Activated T-helper 1 cell treated with anti-CD3 and anti-CD28 coated beads, Interleukin-2, amount 50 U/mL, for 16 hours (primary cell): ENCODE measurements at regions not wholly inside any gene's neighbourhood (a gene's known extent, or its start where the extent isn't known, plus 50 kb on each side); places are given as distances from the start of the nearest gene placed in this dataset.

Source experiments
- DNase-seq, 2 donors: peaks; one replicate each; pipeline ENCODE4 v3.0.0-alpha.2; 2020; ENCODE audit warnings: low read depth in 1 of 2, low spot score in 1 of 2

DNA sequence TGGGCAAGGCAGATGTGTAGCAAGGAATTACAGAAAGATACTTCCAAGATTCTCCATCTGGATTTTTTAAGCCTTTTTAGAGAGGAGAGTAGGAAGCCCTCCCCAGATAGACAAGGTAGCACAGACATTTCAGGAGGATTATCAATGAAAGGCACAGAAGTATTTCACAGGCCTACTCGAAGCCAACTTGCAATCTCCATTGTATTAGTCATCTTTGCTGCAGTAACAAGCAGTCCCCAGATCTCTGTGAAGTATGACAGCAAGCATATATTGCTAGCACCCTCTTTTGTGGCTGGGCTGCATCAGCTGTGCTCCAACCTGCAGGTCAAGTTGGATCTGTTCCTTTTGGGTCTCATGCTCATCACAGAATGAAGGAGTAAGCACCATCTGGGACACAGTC, 101.6 kb downstream of the MAF start:
- no peak for DNase-seq

DNA sequence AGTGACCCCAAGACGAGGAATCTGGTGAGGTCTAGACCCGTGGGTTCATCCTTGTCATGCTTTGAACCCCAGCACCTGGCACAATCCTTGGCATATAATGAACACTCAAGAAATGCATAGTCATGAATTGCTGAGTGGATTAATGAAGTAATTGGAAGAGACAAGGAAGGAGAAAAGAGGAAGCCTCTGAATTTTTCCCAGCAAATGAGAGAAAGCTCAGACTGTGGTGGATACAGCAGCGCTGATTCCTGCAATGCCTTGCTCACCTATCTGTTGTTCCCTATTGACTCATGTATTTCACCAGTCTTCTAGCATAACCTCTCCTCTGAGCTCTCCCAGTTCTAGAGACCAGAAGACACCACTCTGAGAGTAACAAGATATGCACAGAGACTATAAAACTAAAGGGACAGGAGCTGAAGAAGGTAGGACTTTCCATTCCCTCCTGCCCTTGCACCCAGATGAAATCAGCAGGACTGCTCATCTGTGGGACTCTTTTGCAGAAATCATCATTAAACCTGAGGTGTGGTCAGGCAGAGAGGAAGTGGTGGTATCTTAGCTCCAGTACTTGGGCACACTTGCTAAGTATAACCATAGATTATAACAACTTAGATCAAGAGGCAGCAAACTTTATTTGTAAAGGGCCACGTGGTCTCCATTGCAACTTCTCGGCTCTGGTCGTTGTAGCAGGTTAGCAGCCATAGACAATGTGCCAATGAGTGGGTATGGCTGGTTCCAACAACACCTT, 102.8 kb downstream of the MAF start:
- DNase-seq, result no peak

DNA sequence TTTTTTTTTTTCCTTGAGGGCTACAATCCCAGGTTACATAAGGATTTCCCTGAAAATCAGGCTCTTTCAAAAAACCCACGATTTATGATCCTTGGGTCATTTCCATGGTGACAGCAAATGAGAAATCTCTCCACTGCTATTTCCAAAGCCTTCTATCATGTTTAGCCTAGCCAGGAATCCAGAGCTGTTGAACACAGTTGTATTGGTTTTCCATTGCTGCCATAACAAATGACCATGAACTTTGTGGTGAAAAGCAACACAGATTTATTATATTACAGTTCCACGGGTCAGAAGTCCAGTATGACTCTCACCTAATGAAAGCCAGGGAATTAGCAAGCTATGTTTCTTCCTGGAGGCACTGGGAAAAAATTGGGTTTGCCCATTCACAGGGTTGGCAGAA, 106.6 kb downstream of the MAF start:
- DNase-seq, result no peak

DNA sequence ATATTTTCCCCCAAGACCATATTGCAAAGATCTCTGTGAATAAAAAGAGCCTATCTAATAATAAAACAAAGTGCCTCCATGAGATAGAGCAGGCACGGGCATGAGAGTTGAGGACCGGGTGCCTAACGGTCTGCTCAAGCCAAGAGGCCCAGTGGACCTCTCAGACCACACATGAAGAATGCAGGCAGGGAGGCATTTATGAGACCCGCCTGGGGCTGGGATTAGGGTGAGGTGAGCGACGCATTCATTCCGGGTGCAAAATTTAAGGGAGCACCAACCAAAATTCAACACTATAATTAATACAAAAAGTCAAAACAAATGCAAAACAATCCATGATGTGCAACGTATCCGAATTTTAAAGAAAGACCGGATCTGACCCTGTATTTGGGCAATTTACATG, 108.5 kb downstream of the MAF start:
- DNase-seq, result no peak

DNA sequence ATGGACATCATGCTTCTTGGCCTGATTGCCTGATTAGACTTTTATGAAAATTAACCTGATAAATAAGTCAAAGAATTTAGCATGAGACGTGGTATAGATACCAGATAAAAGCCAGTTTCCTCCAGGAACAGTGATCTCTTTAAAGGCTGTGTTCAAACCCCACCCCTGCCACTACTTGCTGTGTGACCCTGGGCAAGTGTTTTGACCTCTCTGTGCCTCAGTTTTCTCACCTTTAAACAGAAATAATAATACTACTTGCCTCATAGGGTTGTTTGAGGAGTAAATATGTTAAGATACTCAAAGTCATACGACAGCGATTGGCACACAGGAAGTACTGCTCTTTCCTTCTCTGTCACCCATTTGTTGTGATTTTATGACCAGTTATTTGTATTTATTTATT, 115.5 kb downstream of the MAF start:
- no peak for DNase-seq

DNA sequence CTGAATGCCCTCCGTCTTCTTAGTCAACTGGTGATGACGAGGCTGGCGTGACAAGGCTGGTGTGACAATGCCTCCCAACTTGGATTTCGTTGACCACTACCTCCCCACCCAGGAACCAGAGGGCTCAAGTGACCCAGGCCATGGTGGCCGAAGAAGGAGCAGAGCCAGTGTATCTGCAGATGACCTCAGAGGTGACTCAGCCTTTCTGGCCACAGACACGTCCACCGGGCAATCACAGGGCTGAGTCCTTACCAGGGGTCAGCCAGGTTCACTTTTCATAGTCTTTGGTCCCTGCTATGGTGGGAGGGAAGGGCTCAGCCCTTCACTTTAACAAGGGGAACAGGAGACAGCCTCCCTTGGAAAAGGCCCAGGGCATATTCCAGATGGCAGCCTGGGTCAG, 116.3 kb downstream of the MAF start:
- DNase-seq, result no peak

DNA sequence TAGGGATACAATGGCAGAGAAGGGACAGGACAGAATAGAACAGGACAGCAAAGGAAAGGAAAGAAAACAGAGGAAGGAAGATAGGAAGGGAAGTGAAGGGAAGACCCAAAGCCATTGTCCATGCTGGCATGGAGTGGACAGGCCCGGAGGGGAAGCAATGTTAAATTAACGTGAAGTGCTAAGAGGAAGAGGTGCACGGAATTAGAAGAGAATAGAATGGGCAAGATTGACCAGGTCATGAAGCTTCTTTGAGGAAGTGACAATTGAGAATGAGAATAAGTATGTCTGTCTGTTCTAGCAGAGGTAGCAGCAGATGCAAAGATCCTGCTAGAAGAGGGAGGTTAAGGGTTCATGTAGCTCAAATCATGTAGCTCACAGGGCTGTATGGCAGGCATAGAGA, 117.2 kb downstream of the MAF start:
- DNase-seq, result no peak

DNA sequence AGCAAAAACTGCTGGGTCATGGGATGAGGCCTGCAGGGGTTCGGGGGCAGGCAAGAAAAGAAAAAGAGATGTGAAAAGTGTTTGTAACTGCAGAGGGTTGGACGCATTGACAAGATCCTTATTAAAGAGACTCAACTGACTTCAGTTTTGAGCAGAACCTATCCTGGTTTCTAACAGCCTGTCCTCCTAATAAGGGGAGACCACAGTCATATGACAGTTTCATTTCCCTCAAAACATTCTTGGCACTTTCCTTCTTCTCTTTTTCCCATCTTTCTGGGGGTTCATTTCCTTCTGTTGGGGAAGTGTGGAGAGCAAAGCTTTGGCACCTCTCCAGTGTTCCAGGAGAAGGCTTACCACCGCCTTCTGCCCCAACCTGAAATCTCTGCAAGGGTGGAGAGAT, 118.5 kb downstream of the MAF start:
- DNase-seq, result no peak

DNA sequence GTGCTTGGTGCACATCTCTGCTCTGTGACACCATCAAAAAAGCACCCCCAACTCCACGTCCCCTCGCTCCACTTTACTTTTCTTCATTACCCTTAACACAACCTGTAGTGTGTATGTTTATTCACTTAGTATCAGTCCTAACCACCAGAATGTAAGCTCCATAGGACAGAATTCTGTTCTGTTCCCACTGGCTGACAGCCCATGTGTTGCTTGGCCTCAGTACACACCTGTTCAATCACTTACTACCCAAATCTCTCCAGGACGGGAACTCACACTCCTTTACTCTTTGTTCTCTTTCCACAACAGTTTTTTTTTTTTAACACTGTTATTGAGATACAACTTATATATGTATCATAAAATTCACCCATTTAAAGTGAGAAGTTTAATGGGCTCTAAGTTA, 119.6 kb downstream of the MAF start:
- DNase-seq, result no peak

DNA sequence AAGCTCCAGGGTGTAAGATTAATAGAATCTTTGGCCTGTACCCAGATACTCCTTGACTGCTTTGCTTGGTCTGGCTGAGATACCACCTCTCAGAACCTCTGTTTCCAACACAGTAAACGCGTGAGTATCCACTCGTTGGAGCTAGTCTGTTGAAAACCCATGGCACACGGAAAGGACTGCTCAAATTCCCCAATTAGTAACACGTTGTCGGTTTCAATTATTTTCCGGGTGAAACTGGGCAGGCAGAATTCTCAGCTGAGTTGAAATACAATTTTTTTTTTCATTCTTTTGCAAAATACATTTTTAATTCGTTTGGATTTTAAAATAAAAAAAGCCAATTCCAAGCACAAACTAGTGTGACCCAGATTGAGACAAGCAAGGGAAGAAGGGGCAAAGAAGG, 120.5 kb downstream of the MAF start:
- DNase-seq, result no peak

DNA sequence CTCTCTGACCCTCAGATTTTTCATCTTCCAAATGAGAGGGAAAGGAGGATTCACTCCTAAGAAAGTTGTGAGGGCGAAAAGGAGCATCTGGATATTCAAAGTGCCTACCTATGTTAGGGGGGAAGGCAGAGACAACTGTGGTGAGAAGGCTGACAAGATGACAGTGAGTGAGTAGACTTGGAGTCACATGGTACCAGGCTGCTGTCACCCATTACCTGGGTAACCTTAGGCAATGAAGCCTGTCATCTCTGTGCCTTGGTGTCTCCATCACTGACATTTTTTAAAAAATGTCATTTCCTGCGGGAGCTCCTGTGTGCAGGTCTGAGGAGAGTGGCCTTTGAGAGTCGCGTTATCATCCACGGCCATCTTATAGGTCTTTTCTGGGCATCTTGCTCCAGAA, 124.0 kb downstream of the MAF start:
- DNase-seq, result no peak

DNA sequence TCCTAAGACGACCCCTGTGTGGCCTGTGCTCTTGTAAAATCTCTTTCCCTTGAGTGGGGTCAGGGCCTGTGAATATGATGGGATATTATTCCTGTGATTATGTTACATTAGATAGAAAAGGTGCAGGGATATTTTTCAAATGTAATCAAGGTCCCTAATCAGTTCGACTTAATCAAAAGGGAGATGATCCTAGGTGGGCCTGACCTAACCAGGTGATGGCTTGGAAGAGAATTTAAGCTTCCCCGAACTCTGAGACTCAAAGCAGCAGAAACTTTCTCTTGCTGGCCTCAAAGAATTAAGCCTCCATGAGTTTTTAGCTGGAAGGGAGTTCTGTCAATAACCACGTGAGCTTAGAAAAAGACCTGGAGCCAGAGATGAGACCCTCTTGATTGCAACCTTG, 124.7 kb downstream of the MAF start:
- no peak for DNase-seq

DNA sequence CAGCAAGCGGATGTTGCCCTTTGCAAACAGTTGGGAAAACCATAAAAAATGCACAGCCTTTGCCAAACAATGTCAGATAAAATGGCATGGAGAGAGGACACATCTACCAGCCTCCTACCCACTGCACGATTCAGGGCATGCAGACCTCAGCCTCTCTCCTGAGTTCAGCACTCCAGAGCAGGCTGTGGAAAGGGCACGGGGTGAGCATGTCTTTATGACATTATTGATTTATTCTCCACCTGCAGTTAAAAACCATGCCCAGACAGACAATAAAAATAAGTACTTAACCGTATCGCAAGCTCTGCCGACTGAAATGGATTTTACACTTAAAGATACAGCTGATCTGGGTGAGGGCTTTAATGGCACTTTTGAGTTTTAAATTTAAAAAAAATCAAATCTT, 127.1 kb downstream of the MAF start:
- no peak for DNase-seq

DNA sequence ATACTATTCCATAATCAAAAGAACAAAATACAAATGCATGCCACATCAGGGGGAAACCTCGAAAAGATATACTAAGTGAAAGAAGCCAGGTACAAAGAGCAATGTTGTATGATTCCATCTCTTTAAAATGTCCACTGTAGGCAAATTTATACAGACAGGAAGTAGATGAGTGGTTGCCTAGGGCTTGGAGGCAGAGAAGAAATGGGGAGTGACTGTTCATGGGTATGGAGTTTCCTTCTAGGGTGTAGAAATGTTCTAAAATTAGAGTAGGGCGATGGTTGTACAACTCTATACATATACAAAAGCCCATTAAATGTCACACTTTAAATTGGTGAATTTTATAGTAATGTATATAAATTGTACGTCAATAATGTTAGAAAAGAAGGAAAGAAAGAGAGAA, 128.1 kb downstream of the MAF start:
- no peak for DNase-seq

DNA sequence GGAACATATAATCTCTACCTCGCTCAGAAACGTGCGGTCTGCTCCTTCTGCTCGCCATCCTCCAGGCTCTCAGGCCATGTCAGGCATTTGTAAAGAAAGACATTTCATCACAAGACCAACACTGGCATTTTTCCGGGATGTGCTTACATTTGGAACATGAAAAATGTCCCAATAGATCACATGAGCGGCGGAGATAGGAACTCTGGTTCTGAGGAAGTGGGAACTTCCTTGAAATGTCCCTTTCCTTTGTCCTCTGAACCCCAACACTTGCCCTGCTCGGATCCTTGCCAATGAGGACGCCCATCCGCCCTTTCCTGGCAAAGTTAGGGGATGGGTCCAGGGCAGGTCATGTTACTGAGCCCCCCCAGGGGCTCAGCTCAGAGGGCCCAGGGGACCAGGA, 130.5 kb downstream of the MAF start:
- no peak for DNase-seq

DNA sequence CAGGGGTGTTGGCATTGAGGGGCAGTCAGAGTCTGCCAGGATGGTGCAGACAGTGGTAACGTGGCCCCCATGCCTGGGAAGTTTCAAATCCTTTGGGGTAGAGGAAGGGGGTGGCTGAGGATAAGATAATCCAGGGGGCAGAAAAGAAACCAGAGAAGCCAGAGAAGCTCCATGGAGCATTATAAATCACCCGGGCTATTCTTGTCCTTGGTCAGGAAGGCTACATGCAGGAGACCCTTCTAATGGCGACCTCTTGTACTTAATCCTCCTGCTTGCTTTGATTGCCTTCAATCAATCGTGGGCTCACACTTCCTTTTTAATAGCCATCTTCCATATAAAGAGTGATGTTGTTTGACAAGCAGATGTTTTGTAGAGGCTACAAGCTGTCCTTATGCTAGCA, 131.9 kb downstream of the MAF start:
- no peak for DNase-seq

DNA sequence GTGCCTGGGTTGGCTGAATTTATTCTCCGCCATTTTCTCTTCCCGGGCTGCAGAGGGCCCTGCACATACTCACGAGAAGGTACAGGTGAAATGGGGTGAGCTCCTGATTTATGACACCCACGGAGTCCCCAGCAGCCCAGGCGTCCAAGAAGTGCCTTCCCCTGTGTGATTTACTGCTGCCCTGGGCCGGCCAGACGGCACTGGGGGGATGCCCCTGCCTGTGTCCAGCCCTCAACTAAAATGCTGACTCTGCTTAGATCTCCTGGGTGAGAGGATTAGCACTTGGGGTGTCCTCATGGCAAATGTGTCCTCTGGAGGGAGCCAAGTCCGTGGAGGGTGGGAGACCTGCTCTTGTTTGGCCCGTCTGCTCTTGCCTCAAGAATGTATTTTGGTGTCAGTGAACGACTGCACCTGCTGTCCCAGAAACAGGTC, 132.4 kb downstream of the MAF start:
- no peak for DNase-seq

DNA sequence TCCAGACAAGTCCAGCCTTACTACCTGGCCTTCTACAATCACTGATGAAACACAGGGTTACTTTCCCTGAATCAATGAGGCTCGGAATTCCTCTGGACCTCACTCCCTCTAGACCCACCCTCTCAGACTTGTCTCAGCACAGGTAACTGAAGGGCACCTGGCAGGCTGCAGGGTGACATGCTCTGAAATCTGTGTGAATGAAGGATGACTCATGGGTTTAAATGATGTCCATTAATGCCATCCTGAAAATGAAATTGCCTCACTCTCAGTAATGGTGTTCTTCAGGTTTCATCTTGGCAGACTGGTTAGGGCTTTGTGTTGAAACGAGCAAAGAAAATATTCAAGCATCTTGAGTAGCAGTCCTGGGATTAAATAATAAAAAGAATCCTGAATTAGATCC, 134.4 kb downstream of the MAF start:
- DNase-seq, result no peak

DNA sequence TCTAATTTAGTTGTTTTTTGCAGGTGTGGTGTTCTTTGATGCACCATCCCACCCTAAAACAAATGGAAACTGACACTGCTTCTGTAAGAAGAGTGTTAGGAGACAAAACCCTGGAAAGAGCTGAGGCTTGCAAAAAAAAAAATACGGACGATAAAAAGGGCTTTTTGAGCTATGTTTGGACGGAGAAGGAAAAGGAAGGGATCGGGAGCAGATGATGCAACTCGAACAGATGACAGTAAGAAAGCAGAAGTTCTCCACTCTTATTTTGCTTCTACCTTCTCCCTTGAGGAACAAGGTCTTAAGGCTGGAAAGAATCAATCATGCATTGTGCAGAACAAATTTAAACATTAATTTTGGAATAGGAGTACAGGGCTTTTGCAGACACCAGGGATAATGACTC, 136.7 kb downstream of the MAF start:
- DNase-seq, result no peak

DNA sequence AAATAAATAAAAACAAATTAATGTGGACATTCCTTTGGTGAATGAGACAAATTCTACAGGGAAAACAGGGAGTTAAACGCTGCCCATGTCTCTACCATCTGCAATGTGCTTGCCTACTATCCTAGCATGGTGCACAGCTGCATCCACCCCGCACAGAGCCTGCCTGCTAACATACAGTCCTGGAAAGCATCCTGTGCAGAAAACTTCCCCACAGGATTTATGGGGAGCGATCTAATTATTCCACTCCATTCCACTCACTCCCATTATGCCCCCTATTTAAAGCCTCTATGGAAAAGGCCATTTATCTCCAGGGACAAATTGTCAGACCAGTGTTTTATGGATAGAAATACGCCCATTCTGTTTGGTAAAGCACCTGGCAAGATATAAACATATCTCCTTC, 144.5 kb downstream of the MAF start:
- no peak for DNase-seq

DNA sequence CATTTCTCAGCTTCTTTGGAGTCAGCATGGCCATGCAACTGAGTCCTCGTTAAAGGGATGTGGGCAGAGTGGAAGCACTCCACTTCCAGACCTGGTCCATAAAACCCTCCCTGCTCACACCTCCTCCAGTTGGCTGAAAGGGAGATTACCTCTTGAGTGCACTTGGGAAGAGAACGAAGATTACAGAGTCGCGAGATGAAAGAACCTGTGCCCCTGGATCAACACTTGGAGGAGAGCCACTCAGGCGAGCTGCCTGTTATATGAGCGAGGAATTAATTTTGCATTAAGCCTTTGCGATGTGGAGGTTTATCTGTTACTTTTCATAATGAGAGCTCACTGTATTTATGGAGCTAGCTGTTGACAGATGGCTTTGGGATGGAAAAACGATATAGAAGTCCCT, 147.9 kb downstream of the MAF start:
- DNase-seq, result no peak

DNA sequence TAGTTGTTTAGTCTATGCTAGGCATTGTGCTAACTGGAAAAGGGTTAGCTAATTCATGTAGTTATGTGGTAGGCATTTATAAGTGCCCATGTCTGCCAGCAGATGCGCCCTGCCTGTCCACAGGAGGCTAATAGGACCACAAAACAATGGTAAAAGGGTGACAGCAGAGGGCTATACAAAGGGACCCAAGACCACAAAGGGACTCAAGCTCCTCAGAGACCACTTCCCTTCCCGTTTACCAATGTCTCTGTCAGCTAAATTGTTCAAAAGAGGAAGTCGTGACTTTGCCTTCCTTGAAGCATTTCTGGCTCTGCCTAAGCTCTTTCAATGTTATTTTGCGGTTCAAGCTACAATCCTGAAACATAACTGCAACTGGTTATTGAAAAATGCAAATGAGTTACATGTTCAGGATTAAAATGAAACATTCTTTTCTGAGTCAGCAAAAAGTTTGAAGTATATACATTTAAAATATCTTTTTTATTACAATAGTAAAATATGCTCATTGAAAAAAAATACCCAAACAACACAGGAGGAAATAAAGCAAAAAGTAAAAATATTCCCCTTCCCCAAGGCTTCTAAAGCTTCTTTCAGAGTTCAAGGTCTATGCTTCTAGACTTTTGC, 149.2 kb downstream of the MAF start:
- DNase-seq, result no peak

DNA sequence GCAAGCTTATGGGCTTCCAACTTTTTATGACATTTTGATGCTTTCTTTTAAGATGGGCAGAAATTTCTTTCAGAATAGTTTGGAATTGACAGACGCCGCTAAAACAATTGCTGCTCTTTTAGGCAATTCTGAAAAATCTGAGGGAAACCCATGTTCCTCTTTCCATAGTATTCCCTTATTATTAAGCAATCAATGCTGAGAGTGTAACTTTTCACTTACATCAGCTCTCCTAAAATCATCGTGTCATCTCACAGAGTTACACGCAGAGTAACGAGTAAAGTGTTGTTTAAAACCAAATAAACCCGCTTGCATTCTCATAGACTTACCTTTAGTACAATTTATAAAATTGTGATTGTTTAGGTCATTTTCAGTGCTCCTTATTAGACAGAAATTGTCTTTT, 150.6 kb downstream of the MAF start:
- DNase-seq, result no peak
